ENCODE measurements at regions not wholly inside any gene's neighbourhood (a gene's known extent, or its start where the extent isn't known, plus 50 kb on each side); places are given as distances from the start of the nearest gene placed in this dataset.

- H3K27ac ChIP-seq, result no peak overlapping the region
- no peak for TF ChIP-seq EP300 (IDR thresholded peaks at IDR 0.05)
- TF ChIP-seq POLR2A (IDR thresholded peaks at IDR 0.05), result no peak
- 68 to 73% methylated on average over 2 of the region's 2 CpGs for WGBS, 2 donors (ENCODE audit: low coverage in 1 of 2)
- no peak overlapping the region for H3K4me3 ChIP-seq
- no peaks in the 10 kb centered on the region for H3K27me3 ChIP-seq
- no peak for ATAC-seq
- peaks cover 0 to 4% (median 0%) of the 10 kb centered on the region in 3 donors for H3K4me1 ChIP-seq
- H3K9me3 ChIP-seq, result no peaks in the 10 kb centered on the region
- H3K36me3 ChIP-seq, result no peaks in the 10 kb centered on the region
Observed at GRCh38 chr2:147792966-147793617, 51.7 kb upstream of the ACVR2A start.

GRCh38 chr2:147790580-147790979, 54.2 kb upstream of the ACVR2A start:
- Histone ChIP-seq H3K4me3 (no peak overlapping the region), H3K36me3 (no peaks in the 10 kb centered on the region), H3K27me3 (no peaks in the 10 kb centered on the region), H3K27ac (no peak overlapping the region), H3K4me1 (no peaks in the 10 kb centered on the region), H3K9me3 (no peaks in the 10 kb centered on the region)
- TF ChIP-seq CTCF (IDR thresholded peaks at IDR 0.05) (no peak), POLR2AphosphoS5 (IDR thresholded peaks at IDR 0.05) (no peak), POLR2A (IDR thresholded peaks at IDR 0.05) (no peak), EP300 (IDR thresholded peaks at IDR 0.05) (no peak)
- ATAC-seq, result no peak
- 94 to 97% methylated on average over 2 of the region's 2 CpGs for WGBS, 2 donors (ENCODE audit: low coverage in 1 of 2)

- no peaks in the 10 kb centered on the region for H3K9me3 ChIP-seq
- H3K27ac ChIP-seq, result no peak overlapping the region
- no peak overlapping the region for H3K4me3 ChIP-seq
- no peak for ATAC-seq
- TF ChIP-seq EP300 (IDR thresholded peaks at IDR 0.05) (no peak), POLR2A (IDR thresholded peaks at IDR 0.05) (no peak), POLR2AphosphoS5 (IDR thresholded peaks at IDR 0.05) (no peak), CTCF (IDR thresholded peaks at IDR 0.05) (no peak)
- no peaks in the 10 kb centered on the region for H3K4me1 ChIP-seq
- H3K27me3 ChIP-seq, result no peaks in the 10 kb centered on the region
- WGBS, 2 donors (ENCODE audit: low coverage in 1 of 2), result 24 to 36% methylated on average over 3 of the region's 3 CpGs
- no peaks in the 10 kb centered on the region for H3K36me3 ChIP-seq
Observed at GRCh38 chr2:147789720-147790119, 55.1 kb upstream of the ACVR2A start.

- H3K27ac ChIP-seq, result no peak overlapping the region
- H3K9me3 ChIP-seq, result no peaks in the 10 kb centered on the region
- WGBS, 2 donors (ENCODE audit: low coverage in 1 of 2), result 63 to 69% methylated on average over 2 of the region's 2 CpGs
- H3K36me3 ChIP-seq, result no peaks in the 10 kb centered on the region
- no peak overlapping the region for H3K4me3 ChIP-seq
- ATAC-seq, result no peak
- TF ChIP-seq CTCF (IDR thresholded peaks at IDR 0.05) (no peak), POLR2AphosphoS5 (IDR thresholded peaks at IDR 0.05) (no peak), EP300 (IDR thresholded peaks at IDR 0.05) (no peak), POLR2A (IDR thresholded peaks at IDR 0.05) (no peak)
- H3K4me1 ChIP-seq, result no peaks in the 10 kb centered on the region
- no peaks in the 10 kb centered on the region for H3K27me3 ChIP-seq
Observed at GRCh38 chr2:147789287-147789686, 55.5 kb upstream of the ACVR2A start.

- WGBS, 2 donors (ENCODE audit: low coverage in 1 of 2), result 45 to 46% methylated on average over 4 of the region's 4 CpGs
- no peak for ATAC-seq
- H3K4me1 ChIP-seq, result peaks cover 0 to 7% (median 0%) of the 10 kb centered on the region in 3 donors
Observed at GRCh38 chr2:147782141-147782930, 62.5 kb upstream of the ACVR2A start.

More at GRCh38 chr2:147782141-147782930, 62.5 kb upstream of the ACVR2A start:
- Histone ChIP-seq H3K9me3 (no peaks in the 10 kb centered on the region), H3K27ac (no peak overlapping the region), H3K36me3 (no peaks in the 10 kb centered on the region), H3K4me3 (no peak overlapping the region), H3K27me3 (no peaks in the 10 kb centered on the region)
- no peak for TF ChIP-seq CTCF (IDR thresholded peaks at IDR 0.05)
- no peak for TF ChIP-seq EP300 (IDR thresholded peaks at IDR 0.05)
- TF ChIP-seq POLR2A (IDR thresholded peaks at IDR 0.05), result no peak
- no peak for TF ChIP-seq POLR2AphosphoS5 (IDR thresholded peaks at IDR 0.05)
